RPMI8226 (cell line): ENCODE measurements at regions not wholly inside any gene's neighbourhood (a gene's known extent, or its start where the extent isn't known, plus 50 kb on each side); places are given as distances from the start of the nearest gene placed in this dataset.
A peak's percentile ranks its signal among the peaks of the same experiment; 100 is the strongest.

ENCODE experiments used
- DNase-seq: peaks from one replicate; pipeline ENCODE4 v3.0.0-alpha.2; 2015

GRCh38 chr10:130634816-130635215 is 498.6 kb downstream of the GLRX3 start:
- DNase-seq: no peak

DNA sequence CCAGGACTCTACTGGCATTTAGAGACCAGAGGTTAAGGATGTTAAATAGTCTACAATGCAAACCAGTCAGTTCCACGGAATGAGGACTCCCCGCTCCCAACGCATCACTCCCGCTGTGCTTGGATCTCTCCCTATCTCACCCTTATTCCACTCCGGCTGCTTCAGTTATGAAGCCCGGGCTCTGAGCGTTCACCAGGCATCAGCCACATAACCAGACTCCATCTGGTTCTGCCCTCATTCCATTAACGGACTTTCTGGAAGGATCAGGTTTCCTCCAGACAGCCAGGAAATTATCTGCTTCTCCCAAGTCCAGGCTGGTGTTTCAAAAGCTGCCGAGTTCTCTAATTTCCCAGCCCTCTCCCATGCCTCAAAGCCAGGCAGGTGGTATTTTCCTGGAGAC is 499.3 kb downstream of the GLRX3 start:
- no peak for DNase-seq

DNA sequence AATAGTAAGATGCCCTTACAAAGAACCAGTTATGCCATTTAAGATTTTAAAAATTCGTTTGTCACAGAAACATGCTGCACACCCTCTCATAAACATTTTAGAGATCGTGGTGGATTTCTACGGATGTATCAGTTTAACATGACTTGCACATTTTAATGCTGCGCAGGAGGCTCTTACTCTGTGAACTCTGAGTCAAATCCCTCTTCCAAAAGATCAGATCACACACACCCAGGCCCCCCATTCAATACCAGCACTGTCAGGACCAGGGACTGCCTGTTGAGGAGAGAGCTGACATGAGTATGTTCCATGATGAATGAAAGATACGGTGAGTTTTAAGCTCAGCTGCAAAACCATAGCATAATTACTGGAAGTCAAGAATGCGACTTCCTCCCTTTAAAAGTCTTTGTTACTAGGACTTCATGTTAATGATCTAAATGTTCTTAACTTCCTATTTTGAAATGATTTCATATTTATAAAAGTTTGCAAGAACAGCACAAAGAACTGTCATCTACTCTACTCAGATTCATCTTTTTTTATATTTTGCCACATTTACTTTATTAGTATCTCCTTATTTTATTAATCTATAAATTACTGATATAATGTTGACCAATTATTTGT is 500.2 kb downstream of the GLRX3 start:
- no peak for DNase-seq

- DNase-seq: no peak
These were observed 501.0 kb downstream of the GLRX3 start for GRCh38 chr10:130637089-130637676.

- no peak for DNase-seq
These were observed 502.8 kb downstream of the GLRX3 start for GRCh38 chr10:130638991-130639390.

DNA sequence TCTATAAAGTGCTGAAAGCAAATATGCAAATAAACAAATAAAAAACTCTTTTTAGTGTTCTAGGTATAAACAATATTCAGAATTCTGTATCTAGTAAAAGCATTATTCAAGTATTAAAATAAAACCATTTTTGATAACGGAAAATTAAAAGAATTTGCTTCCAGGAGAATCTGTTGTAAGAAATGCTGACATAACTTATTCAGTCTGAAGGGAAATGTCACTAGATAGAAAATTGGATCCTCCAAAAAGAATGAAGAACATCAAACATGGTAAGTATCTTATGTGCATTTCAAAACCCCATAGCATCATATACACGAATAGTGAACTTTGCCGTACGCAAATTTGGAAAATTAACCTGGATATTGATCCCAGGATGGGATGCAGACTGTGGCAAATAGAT is 506.7 kb downstream of the GLRX3 start:
- DNase-seq: no peak

DNA sequence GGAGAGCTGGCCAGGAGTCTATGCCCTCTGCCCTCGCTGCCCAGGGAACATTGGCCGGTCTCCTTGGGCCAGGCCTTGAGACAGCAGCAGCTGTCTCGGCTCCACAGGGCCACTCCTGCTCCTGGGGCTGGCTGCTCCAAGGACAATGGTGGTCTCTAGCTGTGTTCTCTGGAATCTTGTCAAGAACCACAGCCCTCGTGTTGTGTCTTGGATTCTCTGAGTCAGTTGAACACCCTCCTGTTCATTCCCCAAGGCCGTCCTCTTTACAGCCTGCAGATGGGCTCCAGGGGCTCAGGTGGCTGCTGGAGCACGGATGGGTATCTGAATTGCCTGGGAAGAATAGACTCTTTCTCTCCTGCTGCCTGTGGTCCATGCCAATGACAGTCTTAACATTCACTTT is 511.1 kb downstream of the GLRX3 start:
- no peak for DNase-seq

GRCh38 chr10:130648807-130649206 is 512.6 kb downstream of the GLRX3 start:
- no peak for DNase-seq

- no peak for DNase-seq
These were observed 516.4 kb downstream of the GLRX3 start for GRCh38 chr10:130652544-130652943.

- DNase-seq: no peak
These were observed 516.9 kb downstream of the GLRX3 start for GRCh38 chr10:130652964-130653578.

DNA sequence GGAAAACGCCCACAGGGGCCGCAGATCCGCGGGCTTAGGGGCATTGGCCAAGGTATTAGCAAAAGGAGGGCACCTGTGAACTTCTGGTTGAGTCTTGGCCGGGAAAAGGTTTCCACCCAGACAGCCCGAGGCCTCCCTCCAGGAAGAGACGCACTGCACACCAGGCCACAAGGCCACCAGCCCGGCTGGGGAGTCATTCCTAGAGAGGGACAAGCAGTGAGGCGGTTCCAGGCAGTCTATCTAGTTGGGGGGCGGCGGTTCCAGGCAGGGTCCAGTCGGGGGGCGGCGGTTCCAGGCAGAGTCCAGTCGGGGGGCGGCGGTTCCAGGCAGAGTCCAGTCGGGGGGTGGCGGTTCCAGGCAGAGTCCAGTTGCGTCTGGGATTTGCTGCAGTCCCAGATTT is 518.5 kb downstream of the GLRX3 start:
- no peak for DNase-seq

DNA sequence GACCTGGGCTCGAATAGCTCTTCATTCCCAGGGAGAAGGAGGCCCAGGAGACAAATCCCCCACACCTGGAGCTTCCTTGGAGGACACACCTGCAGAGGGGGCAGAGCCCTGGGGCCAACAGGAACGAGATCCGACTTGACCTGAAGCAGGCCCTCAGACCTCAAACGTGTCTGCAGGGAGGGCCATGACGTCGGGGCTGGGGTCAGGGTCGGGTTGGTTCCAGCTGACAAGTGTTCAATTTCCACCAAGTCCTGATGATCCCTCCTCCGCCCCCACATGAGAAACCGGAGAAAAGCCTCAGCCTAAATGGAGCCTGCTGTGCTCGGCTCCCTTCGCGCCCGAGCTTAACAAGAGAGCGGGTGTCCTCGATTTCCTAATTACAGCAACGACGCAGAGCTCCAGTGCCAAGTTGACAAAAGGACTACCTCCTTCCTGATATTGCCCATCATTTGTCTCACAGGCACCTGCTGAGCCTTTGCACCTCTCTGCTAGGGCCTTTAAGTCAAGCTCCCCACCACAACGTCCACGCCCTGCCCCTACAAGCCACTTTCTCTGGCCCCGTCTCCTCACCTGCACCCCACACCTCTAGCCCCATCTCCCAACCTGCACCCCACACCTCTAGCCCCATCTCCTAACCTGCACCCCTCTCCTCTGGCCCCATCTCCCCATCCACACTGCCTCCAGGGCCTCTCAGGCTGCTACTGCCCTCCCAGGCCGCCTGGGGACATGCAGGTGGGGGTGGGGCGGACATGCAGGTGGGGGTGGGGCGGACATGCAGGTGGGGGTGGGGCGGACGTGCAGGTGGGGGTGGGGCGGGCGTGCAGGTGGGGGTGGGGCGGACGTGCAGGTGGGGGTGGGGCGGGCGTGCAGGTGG is 519.4 kb downstream of the GLRX3 start:
- no peak for DNase-seq

- no peak for DNase-seq
These were observed 520.0 kb downstream of the GLRX3 start for GRCh38 chr10:130656187-130656575.

GRCh38 chr10:130656582-130657133 is 520.5 kb downstream of the GLRX3 start:
- no peak for DNase-seq

DNA sequence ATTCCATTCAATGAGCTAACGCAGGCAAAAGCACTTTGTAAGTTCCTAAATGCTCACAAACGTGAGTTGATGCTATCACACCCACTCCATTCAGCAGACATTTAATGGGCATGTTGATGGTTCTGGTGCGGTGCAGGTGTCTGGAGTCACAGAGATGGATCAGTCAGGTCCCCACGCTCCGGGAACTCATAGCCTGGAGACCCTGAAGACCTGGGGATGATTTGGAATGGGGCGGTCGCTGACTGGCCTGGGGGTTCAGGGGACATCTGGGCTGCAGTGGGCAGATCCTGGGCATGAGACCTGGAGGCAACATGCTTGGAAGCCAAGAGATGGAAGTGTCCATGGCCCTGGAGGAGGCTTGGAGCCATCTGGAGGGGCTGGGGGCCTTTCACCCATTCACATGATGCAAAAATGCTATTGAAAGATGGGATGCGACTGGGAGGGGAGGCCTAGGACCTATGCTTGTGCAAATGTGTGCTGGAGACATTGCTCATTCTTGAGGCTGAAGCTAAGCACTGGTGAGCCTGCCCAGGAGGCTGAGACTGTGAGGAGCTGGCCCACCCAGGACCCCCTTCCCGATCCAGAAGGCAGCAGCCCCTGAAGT is 522.6 kb downstream of the GLRX3 start:
- DNase-seq: no peak

DNA sequence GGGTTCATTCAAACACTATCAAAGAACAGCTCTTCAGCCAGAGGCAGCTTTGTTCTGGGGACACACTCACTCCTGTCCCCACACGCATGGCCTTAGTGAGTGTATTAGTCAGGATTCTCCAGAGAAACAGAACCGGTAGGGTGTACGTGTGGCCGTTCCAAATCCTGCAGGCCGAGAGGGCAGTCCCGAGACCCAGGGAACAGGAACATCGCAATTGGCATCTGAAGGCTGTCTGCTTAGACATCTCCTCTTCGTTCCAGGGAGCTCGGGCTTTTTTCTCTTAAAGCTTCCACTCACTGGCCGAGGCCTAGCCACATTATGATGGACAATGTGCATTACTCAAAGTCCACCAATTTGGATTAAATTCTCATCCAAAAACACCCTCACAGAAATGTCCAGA is 523.3 kb downstream of the GLRX3 start:
- DNase-seq: no peak

GRCh38 chr10:130660266-130660665 is 524.1 kb downstream of the GLRX3 start:
- DNase-seq: no peak

DNA sequence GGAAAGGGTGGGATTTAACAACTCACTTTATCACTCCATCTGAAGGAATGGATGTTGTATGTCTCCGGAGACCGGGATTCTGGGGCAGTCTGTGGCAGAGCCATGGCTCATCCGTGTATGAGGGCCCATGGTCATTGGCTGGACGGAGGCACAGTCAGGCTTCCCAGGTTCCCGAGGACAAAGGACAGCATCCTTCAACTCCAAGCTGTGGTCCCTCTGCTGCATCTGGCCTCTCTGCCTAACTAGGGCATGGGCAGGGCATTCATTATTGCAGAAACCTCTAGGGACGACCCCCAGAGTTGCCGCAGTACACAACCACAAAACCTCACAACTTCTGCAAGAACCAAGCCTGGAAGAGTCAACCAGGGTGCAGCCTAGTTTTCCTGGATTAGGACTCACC is 525.2 kb downstream of the GLRX3 start:
- no peak for DNase-seq

- DNase-seq: no peak
These were observed 526.6 kb downstream of the GLRX3 start for GRCh38 chr10:130662775-130663174.

DNA sequence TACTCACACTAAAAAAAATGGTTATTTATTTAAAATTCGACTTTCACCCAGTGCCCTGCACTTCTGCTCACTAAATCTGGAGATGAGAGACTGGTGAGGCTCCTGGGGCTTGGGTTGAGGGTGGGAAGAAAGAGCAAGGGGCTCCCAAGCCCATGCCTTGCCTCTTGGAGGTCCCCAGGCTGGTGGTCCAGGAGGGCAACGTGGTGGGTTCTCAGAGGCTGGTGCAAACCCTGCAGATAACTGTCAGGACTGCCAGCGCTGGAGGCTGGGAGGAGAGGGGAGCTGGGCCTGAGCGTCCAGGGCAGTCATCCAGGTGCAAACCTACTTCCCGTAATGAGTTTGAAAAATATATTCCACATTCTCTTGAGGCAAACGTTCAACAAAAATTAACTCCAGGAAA is 528.3 kb downstream of the GLRX3 start:
- no peak for DNase-seq

- no peak for DNase-seq
These were observed 530.0 kb downstream of the GLRX3 start for GRCh38 chr10:130666215-130666614.

GRCh38 chr10:130686689-130687300 is 550.6 kb downstream of the GLRX3 start:
- DNase-seq: peak; percentile 2

GRCh38 chr10:130687566-130687965 is 551.4 kb downstream of the GLRX3 start:
- no peak for DNase-seq
